GM21737 (cell line): ENCODE measurements at regions not wholly inside any gene's neighbourhood (a gene's known extent, or its start where the extent isn't known, plus 50 kb on each side); places are given as distances from the start of the nearest gene placed in this dataset.
"Not testable (repeated sequence)": the region's sequence is repeated elsewhere in the genome, so short reads cannot be mapped to it uniquely, and the experiment has no call there.

Experiments
- ATAC-seq: cut with Tn5 transposase; IDR thresholded peaks from one replicate; pipeline ENCODE4 v1.9.1; 2021; ENCODE audit warnings: mild to moderate bottlenecking, moderate library complexity; ENCODE audit not compliant: unreplicated experiment

- ATAC-seq, result no peak
Observed at GRCh38 chr1:193462629-193463320, 276.4 kb upstream of the B3GALT2 start.

- no peak for ATAC-seq
Observed at GRCh38 chr1:193458628-193459027, 272.2 kb upstream of the B3GALT2 start.

- ATAC-seq, result no peak
Observed at GRCh38 chr1:193457676-193458075, 271.3 kb upstream of the B3GALT2 start.

GRCh38 chr1:193456811-193457280, 270.4 kb upstream of the B3GALT2 start:
- no peak for ATAC-seq

GRCh38 chr1:193451606-193452005, 265.2 kb upstream of the B3GALT2 start:
- ATAC-seq, result no peak

GRCh38 chr1:193451001-193451400, 264.6 kb upstream of the B3GALT2 start:
- ATAC-seq, result no peak

- peak; percentile 93 for ATAC-seq
Observed at GRCh38 chr1:193448682-193449461, 262.5 kb upstream of the B3GALT2 start.

GRCh38 chr1:193443886-193444285, 257.5 kb upstream of the B3GALT2 start:
- no peak for ATAC-seq

GRCh38 chr1:193438771-193439170, 252.4 kb upstream of the B3GALT2 start:
- no peak for ATAC-seq

GRCh38 chr1:193438312-193438711, 251.9 kb upstream of the B3GALT2 start:
- no peak for ATAC-seq

- ATAC-seq, result no peak
Observed at GRCh38 chr1:193437785-193438184, 251.4 kb upstream of the B3GALT2 start.

- ATAC-seq, result not testable (repeated sequence)
Observed at GRCh38 chr1:193437333-193437732, 250.9 kb upstream of the B3GALT2 start.

GRCh38 chr1:193435781-193436180, 249.4 kb upstream of the B3GALT2 start:
- ATAC-seq, result no peak

GRCh38 chr1:193434319-193434718, 247.9 kb upstream of the B3GALT2 start:
- ATAC-seq, result no peak

- ATAC-seq, result no peak
Observed at GRCh38 chr1:193433599-193433998, 247.2 kb upstream of the B3GALT2 start.

GRCh38 chr1:193432979-193433587, 246.7 kb upstream of the B3GALT2 start:
- ATAC-seq, result no peak

GRCh38 chr1:193431265-193431977, 245.0 kb upstream of the B3GALT2 start:
- ATAC-seq, result no peak

- ATAC-seq, result no peak
Observed at GRCh38 chr1:193427524-193427923, 241.1 kb upstream of the B3GALT2 start.

- ATAC-seq, result no peak
Observed at GRCh38 chr1:193426061-193426460, 239.6 kb upstream of the B3GALT2 start.

GRCh38 chr1:193421487-193421886, 235.1 kb upstream of the B3GALT2 start:
- no peak for ATAC-seq

GRCh38 chr1:193419295-193419694, 232.9 kb upstream of the B3GALT2 start:
- ATAC-seq, result no peak
